HK-2 (cell line): ENCODE measurements at regions not wholly inside any gene's neighbourhood (a gene's known extent, or its start where the extent isn't known, plus 50 kb on each side); places are given as distances from the start of the nearest gene placed in this dataset.

Source experiments
- DNase-seq: peaks from one replicate; pipeline ENCODE4 v3.0.0-alpha.2; 2018; ENCODE audit not compliant: unreplicated experiment

- DNase-seq, result no peak
Measured at GRCh38 chr1:229760478-229760996, 134.5 kb downstream of the URB2 start.

DNA sequence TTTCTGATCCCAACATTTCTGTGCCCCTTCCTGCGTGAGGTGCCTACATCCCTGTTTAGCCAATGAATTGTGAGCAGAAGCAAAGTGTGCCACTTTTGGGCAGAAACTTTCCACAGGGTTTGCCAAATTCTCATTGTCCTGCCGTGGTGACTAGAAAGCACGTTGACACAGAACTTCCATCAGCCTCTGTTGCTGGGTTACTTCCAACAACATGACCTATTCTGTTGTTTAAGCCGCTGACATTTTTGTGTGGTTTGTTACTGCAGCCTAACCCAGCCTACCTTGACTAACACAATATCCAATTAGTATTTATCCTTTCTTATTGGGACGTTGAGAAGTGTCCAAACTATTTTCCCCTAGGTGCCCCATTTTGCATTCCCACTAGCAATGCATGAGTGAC lies 136.8 kb downstream of the URB2 start:
- no peak for DNase-seq

DNA sequence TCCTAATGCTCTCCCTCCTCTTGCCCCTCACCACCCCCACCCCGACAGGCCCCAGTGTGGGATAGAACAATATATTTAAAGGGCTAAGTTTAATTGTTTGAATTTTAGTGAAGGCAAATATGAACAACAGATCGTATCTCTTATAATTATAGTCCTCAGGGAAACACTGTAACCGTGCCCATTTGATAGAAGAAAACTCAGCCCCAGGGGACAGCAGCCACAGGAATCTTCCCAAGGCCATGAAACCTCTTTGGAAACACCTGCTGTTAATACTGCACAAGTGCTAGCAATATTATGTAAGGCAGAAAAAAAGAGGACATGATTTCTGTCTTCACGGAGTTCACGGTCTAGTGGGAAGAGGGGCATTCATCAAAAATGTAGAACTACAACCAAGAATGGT lies 142.2 kb downstream of the URB2 start:
- DNase-seq, result no peak

GRCh38 chr1:229769006-229769405 lies 143.0 kb downstream of the URB2 start:
- no peak for DNase-seq

DNA sequence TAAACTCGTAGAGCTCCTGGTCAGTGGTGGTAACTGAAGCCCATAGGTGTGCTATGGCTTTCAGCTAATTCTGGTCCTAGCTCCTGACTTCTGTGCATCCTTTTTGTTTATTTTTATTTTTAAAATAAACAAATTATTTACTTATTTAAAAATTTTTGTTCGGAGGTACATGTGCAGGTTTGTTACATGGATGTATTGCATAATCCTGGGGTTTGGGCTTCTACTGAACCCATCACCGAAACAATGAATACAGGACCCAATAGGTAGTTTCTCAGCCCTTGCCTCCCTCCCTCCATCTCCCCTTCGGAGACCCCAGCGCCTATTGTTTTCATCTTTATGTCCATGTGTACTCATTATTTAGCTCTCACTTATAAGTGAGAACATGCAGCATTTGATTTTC lies 143.8 kb downstream of the URB2 start:
- no peak for DNase-seq

DNA sequence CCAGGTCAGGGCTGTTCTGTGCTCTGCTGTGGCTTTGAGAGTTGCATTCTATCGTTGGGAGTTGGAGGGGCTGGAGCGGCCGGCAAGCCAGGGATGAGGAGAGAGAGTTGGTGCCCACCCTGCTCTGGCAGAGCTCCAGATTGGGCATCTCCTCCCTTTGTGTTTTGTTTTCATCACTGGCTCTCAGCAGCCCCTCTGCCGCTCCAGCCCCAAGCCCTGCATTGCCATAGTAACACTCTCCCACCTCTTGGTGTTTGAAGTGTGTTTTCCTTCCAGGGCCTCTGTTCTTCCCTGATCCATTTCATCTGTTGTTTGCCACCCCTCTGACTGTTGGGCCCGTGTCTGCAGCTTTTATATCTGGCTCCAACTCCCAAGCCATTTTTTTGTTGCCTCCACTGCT lies 152.7 kb downstream of the URB2 start:
- no peak for DNase-seq

DNA sequence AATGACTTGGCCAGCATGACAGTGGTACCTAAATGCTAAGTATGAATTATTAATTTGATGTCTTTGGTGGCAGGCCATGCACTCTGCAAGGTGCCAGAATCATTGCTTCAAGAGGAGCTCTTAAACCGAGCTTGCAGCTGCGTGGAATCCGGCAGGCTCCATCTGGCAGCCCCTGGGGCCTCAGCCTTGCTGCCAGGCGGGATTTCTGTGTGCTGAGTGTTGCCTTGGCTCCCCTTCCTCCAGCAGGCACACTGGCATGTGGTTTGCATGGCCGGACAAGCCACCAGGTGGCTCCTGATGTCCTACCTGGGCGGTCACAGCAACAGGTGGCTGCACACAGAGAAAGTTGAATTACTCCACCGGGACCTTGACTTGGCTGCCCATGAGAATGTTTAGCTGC lies 155.4 kb downstream of the URB2 start:
- DNase-seq, result no peak

DNA sequence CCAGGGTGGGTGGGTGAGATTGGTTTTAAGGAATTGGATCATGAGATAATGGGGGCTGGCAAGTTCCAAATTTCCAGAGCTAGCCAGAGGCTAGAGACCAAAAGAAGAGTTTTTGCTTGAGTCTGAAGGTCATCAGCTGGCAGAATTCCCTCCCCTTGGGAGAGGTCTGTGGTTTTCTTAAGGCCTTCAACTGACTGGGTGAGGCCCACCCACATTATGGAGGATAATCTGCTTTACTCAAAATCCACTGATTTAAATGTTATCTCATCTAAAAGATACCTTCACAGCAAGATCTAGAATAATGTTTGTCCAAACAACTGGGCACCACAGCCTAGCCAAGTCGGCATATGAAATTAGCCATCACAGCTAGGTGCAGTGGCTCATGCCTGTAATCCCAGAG lies 156.4 kb downstream of the URB2 start:
- DNase-seq, result no peak

GRCh38 chr1:229784834-229785233 lies 158.8 kb downstream of the URB2 start:
- no peak for DNase-seq

DNA sequence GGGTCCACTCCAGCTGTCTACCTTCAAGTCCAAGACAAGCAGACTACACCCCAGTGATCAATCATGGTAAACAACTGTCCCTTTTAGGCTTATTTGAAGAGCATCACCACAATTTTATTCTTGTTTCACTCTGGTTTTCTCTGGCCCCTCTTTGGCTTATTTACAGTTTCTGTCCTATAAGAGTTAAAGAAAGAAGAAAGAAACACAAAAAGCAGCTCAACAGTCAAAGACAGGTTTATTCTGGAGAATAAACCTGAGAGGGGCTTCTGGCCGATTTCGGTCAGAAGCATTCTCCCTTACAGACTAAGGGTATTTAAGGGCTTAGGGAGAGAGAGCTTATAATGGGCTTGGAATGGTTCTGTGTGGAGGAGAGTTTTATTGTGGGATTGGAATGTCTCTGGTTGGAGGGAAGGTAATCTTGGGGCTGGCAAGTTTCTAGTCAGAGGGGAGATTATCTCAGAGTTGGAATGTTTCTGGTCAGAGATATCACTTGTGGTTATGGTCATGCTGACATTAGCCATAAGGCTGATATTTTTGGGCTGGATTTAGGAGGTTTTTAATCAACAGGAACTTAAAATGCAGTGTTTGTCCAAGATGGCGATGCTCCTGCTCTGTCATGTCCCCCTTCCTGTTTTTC lies 161.0 kb downstream of the URB2 start:
- DNase-seq, result no peak

- DNase-seq, result no peak
Measured at GRCh38 chr1:229788004-229788403, 162.0 kb downstream of the URB2 start.

- DNase-seq, result no peak
Measured at GRCh38 chr1:229792012-229792975, 166.2 kb downstream of the URB2 start.

DNA sequence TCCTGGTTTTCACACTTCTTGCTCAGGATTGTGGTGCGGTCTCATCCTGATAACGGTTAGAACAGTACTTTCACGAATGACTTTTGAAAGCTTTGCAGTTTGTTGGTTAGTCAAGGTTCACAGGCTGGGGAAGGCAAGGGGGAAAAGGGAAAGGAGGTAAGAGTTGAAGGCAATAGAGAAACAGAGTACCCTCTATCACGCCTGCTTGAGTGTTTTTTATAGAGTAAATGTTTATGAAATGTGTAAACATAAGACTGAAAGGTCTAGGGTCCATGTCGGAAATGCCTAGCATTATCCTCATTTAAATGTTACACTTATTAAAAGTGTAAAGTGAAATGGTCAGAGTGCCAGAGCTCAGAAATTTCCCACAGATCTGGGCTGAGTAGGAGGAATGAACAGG lies 167.4 kb downstream of the URB2 start:
- DNase-seq, result no peak

- DNase-seq, result no peak
Measured at GRCh38 chr1:229798558-229798957, 172.5 kb downstream of the URB2 start.

GRCh38 chr1:229803626-229804217 lies 177.7 kb downstream of the URB2 start:
- no peak for DNase-seq

DNA sequence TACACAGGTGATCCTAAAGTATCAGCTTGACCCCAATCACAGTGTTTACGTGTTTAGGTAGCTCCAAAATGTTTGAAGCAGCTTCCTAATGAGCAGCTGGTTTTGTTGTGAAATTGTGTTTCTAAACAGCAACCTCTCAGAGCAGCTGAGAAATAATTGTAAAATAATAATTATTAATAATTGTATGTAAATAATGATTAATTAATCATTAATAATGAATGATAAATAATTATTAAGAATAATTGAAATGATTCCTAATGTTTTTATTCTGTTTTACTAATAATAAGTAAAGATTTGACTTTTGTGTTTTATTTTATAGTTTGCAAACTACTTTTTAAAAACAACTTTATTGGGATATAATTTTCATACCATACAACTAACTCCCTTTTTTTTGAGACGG lies 182.2 kb downstream of the URB2 start:
- no peak for DNase-seq

GRCh38 chr1:229810140-229810539 lies 184.1 kb downstream of the URB2 start:
- no peak for DNase-seq

- no peak for DNase-seq
Measured at GRCh38 chr1:229810961-229811360, 184.9 kb downstream of the URB2 start.

GRCh38 chr1:229812148-229812547 lies 186.1 kb downstream of the URB2 start:
- DNase-seq, result no peak

GRCh38 chr1:229812693-229813092 lies 186.6 kb downstream of the URB2 start:
- DNase-seq, result no peak

DNA sequence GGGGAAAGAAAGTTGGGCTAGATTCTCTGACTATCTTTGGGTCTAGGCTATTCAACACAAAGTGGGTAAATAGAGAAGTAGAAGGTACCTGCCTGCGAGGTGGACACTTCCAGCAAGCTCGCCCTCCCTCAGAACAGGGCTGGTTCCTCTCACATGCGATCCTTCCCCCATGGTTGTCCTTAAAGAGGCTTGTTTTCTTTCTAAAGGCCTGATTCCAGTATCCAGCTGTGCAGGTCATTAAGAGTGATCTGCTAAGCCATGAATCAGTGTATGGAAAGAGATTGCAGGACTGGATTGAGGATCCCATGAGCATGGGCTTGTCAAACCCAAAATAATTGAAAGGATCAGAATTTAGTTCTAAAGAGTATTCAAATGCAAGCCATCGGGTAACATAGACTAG lies 189.0 kb downstream of the URB2 start:
- DNase-seq, result no peak

GRCh38 chr1:229815961-229816360 lies 189.9 kb downstream of the URB2 start:
- no peak for DNase-seq

DNA sequence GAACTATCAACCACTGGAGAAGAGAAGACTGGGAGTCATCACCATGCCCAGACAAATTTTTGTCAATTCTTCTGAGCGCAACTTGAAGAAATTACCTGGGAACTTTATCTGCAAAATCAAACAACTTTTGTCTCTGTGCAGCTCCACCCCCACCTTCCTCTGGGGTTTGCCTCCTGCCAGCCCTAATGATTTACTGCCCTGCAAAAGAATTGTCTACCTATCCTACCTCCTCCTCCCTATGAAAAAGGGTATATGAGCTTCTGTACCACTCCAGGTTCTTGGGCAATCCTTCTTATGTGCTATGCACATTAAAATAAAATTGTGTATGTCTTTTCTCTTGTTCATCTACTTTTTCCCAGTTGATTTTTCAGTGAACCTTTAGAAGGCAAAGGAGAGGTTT lies 191.9 kb downstream of the URB2 start:
- DNase-seq, result no peak
